IgD-negative memory B cell (primary cell): ENCODE measurements at regions not wholly inside any gene's neighbourhood (a gene's known extent, or its start where the extent isn't known, plus 50 kb on each side); places are given as distances from the start of the nearest gene placed in this dataset.

Source experiments
- H3K27ac Mint-ChIP-seq, 3 donors: one replicate each; pipeline ENCODE4 v1.8.0; 2020 to 2022; ENCODE audit warnings: mild to moderate bottlenecking in 3 of 3, mixed read lengths in 3 of 3, moderate library complexity in 1 of 3
- H3K27me3 Mint-ChIP-seq: one replicate; pipeline ENCODE4 v1.8.0; 2021; ENCODE audit warnings: mixed read lengths
- H3K36me3 Mint-ChIP-seq: one replicate; pipeline ENCODE4 v1.8.0; 2020; ENCODE audit warnings: mild to moderate bottlenecking, mixed read lengths
- H3K4me1 Mint-ChIP-seq, 3 donors: one replicate each; pipeline ENCODE4 v1.8.0; 2020 to 2022; ENCODE audit warnings: mixed read lengths in 3 of 3, mild to moderate bottlenecking in 1 of 3
- H3K4me3 Mint-ChIP-seq, 4 donors: one replicate each; pipeline ENCODE4 v1.8.0; 2020 to 2022; ENCODE audit warnings: mild to moderate bottlenecking in 4 of 4, mixed read lengths in 4 of 4, moderate library complexity in 3 of 4
- H3K9me3 Mint-ChIP-seq, 3 donors: one replicate each; pipeline ENCODE4 v1.8.0; 2020 to 2021; ENCODE audit warnings: mixed read lengths in 3 of 3, mild to moderate bottlenecking in 1 of 3

DNA sequence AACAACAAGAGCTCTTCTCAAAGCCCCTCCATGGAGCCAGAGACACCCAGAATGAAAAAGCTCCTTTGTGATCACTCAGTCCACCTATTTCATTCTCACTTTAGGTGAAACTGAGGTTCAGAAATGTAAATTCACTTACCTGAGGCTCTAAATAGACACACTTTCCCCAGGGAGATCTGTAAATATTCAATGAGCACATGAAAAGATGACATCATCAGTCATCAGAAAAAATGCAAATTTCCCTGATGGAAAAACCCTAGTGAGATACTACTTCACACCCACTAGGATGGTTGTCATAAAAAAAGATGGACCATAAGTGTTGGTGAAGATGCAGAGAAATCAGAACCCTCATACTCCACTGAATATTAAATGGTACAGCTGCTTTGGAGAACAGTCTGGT is 339.2 kb downstream of the EN1 start:
- H3K4me1 Mint-ChIP-seq, result no peaks in the 10 kb centered on the region
- H3K36me3 Mint-ChIP-seq, result no peaks in the 10 kb centered on the region
- H3K27me3 Mint-ChIP-seq, result peaks cover 3% of the 10 kb centered on the region
- peaks cover 0 to 3% (median 0%) of the 10 kb centered on the region in 3 donors for H3K9me3 Mint-ChIP-seq
- H3K27ac Mint-ChIP-seq, result no peak overlapping the region
- H3K4me3 Mint-ChIP-seq, result no peak overlapping the region

DNA sequence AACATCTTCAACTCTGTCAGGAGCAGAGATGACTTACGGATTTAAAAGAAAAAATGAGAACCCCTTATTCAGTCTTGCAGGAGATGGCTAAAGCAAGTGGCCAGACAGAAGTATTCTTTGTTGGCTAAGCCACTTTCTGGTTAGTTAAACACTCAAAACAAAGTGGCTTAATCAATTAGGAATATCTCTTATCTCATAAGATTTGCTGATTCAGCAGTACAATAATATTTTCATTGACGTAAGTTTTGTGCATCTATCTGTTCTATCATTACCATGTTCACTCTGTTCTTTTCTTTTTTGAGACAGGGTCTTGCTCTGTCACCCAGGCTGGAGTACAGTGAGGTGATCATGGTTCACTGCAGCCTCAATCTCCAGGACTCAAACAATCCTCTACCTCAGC is 342.0 kb downstream of the EN1 start:
- H3K36me3 Mint-ChIP-seq, result no peaks in the 10 kb centered on the region
- H3K27ac Mint-ChIP-seq, result no peak overlapping the region
- peaks cover 0 to 3% (median 0%) of the 10 kb centered on the region in 3 donors for H3K9me3 Mint-ChIP-seq
- H3K27me3 Mint-ChIP-seq, result peaks cover 3% of the 10 kb centered on the region
- no peak overlapping the region for H3K4me3 Mint-ChIP-seq
- no peaks in the 10 kb centered on the region for H3K4me1 Mint-ChIP-seq

GRCh38 chr2:118502106-118502505 is 345.3 kb downstream of the EN1 start:
- Mint-ChIP-seq H3K27ac (no peak overlapping the region), H3K9me3 (peaks cover 0 to 1% (median 0%) of the 10 kb centered on the region in 3 donors), H3K27me3 (peaks cover 4% of the 10 kb centered on the region), H3K4me3 (no peak overlapping the region), H3K4me1 (no peaks in the 10 kb centered on the region), H3K36me3 (no peaks in the 10 kb centered on the region)

DNA sequence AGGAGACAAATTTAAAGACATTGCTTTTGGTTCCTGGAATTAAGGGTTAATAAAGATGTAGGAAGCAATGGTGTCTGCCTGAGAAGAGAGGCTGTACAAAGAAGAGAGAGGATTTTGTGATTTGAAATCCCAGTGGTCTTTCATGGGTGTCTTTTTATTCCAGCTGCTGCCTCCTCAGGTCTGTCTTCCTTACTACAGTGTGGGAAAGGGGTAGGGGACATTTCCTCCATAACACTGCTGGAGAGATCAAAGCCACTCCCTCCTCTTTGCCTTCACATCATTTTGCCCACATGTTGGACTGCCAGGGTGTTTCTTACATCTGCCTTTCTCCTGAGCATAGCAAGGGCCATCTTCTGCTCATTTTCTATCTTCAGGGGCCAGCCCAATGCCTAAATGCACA is 348.5 kb downstream of the EN1 start:
- no peaks in the 10 kb centered on the region for H3K36me3 Mint-ChIP-seq
- no peaks in the 10 kb centered on the region for H3K4me1 Mint-ChIP-seq
- H3K27me3 Mint-ChIP-seq, result peaks cover 4% of the 10 kb centered on the region
- no peak overlapping the region for H3K27ac Mint-ChIP-seq
- no peaks in the 10 kb centered on the region for H3K9me3 Mint-ChIP-seq
- H3K4me3 Mint-ChIP-seq, result no peak overlapping the region

DNA sequence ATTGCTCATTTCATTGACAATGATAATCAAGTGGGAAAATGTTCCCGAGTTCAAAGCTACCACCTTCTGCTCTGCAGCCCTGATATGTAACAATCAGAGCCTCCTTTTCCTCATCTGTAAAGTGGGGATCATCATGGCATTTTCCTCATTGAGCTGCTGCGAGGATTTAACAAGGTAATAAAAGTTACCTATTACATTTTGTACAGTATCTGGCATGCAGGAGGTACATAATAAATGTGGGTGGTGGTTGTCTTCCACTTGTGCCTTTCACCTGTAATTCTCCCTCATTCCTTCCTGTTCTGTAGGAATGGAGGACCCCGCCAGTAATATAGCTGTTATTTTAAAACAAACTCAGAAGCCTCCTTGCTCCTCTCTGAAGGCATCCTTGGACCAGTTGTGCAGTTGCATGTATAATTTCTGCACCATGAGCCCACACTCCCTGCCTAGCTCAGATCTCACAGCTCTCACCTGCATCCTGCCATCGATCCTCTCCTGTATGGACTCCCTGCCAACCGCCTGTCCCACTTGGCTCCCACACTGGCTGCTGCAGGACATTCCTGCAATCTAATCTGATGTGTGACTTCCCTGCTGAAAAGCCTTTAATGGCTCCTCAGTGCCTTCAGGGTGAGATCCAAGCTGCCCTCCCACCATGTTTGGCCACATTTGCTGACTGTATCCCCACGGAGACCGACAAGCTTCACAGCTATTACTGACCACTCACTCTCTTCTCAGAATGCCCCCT is 350.4 kb downstream of the EN1 start:
- H3K4me1 Mint-ChIP-seq, result peaks cover 0 to under 1% (median 0%) of the 10 kb centered on the region in 3 donors
- no peaks in the 10 kb centered on the region for H3K36me3 Mint-ChIP-seq
- peaks cover 4% of the 10 kb centered on the region for H3K27me3 Mint-ChIP-seq
- H3K4me3 Mint-ChIP-seq, result no peak overlapping the region
- no peak overlapping the region for H3K27ac Mint-ChIP-seq
- H3K9me3 Mint-ChIP-seq, result peaks cover 0 to 2% (median under 1%) of the 10 kb centered on the region in 3 donors

- H3K27ac Mint-ChIP-seq, result no peak overlapping the region
- peaks cover 4% of the 10 kb centered on the region for H3K27me3 Mint-ChIP-seq
- peaks cover 0 to 6% (median 1%) of the 10 kb centered on the region in 3 donors for H3K9me3 Mint-ChIP-seq
- H3K36me3 Mint-ChIP-seq, result no peaks in the 10 kb centered on the region
- H3K4me1 Mint-ChIP-seq, result peaks cover 0 to 1% (median 0%) of the 10 kb centered on the region in 3 donors
- H3K4me3 Mint-ChIP-seq, result no peak overlapping the region
These were observed 351.0 kb downstream of the EN1 start for GRCh38 chr2:118496467-118496866.

GRCh38 chr2:118495290-118495689 is 352.2 kb downstream of the EN1 start:
- H3K27me3 Mint-ChIP-seq, result peaks cover 4% of the 10 kb centered on the region
- H3K27ac Mint-ChIP-seq, result no peak overlapping the region
- H3K4me3 Mint-ChIP-seq, result no peak overlapping the region
- H3K9me3 Mint-ChIP-seq, result peaks cover 0 to 6% (median 1%) of the 10 kb centered on the region in 3 donors
- peaks cover 1% of the 10 kb centered on the region for H3K36me3 Mint-ChIP-seq
- H3K4me1 Mint-ChIP-seq, result peaks cover 0 to 1% (median 0%) of the 10 kb centered on the region in 3 donors

GRCh38 chr2:118493213-118493612 is 354.2 kb downstream of the EN1 start:
- peaks cover 1% of the 10 kb centered on the region for H3K36me3 Mint-ChIP-seq
- peaks cover 0 to 6% (median 1%) of the 10 kb centered on the region in 3 donors for H3K9me3 Mint-ChIP-seq
- H3K4me1 Mint-ChIP-seq, result peaks cover 0 to 1% (median 0%) of the 10 kb centered on the region in 3 donors
- H3K27me3 Mint-ChIP-seq, result peaks cover 4% of the 10 kb centered on the region
- no peak overlapping the region for H3K4me3 Mint-ChIP-seq
- no peak overlapping the region for H3K27ac Mint-ChIP-seq

DNA sequence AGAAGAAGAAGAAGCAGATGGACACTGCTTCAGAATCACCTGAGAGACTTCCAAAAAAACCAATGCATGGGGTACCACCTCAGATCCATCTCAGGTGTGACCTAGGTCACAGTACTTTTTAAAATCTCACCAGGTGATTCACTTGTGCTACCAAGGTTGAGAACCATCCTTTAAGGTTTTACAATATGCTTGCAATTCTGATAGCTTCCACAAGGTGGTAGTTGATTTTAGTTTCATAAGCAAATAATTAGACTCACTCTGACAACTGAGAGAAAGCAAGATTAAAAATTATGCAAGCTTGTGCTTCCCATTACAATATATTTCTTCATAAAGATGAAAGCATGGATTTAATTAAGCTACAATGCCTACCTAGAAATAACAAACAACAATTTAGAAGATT is 355.1 kb downstream of the EN1 start:
- Mint-ChIP-seq H3K27me3 (peaks cover 2% of the 10 kb centered on the region), H3K36me3 (peaks cover 1% of the 10 kb centered on the region), H3K4me3 (no peak overlapping the region), H3K4me1 (peaks cover 0 to 1% (median 0%) of the 10 kb centered on the region in 3 donors), H3K9me3 (peaks cover 0 to 6% (median 1%) of the 10 kb centered on the region in 3 donors), H3K27ac (no peak overlapping the region)

- no peak overlapping the region for H3K27ac Mint-ChIP-seq
- H3K27me3 Mint-ChIP-seq, result no peaks in the 10 kb centered on the region
- peaks cover 1% of the 10 kb centered on the region for H3K36me3 Mint-ChIP-seq
- H3K9me3 Mint-ChIP-seq, result peaks cover 0 to 6% (median 4%) of the 10 kb centered on the region in 3 donors
- peaks cover 0 to 1% (median 0%) of the 10 kb centered on the region in 3 donors for H3K4me1 Mint-ChIP-seq
- no peak overlapping the region for H3K4me3 Mint-ChIP-seq
These were observed 357.1 kb downstream of the EN1 start for GRCh38 chr2:118490330-118490729.

DNA sequence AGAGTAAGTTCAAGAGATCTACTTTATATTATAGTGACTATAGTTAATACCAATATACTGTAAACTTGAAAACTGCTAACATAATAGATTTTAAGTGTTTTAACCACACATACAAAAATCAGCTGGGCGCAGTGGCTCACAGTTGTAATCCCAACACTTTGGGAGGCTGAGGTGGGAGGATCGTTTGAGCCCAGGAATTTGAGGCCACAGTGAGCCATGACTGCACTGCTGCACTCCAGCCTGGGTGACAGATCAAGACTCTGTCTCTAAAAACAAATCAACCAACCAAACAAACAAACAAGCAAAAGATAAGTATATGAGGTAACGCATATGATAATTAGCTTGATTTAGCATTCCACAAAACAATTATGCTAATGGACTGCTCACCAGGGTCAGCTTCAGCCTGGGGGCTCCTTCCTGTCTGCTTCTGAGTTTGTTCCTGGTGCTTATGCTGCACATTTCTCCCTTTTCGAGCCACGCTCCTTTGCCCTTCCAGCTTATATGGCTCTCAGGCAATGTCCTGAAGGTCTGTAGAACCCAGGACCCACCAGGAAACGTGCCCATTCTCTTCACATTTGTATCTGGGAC is 357.6 kb downstream of the EN1 start:
- Mint-ChIP-seq H3K4me1 (peaks cover 0 to 1% (median 0%) of the 10 kb centered on the region in 3 donors), H3K36me3 (peaks cover 1% of the 10 kb centered on the region), H3K9me3 (peaks cover 0 to 6% (median 4%) of the 10 kb centered on the region in 3 donors), H3K27me3 (no peaks in the 10 kb centered on the region), H3K27ac (no peak overlapping the region), H3K4me3 (no peak overlapping the region)

GRCh38 chr2:118481299-118481698 is 366.1 kb downstream of the EN1 start:
- Mint-ChIP-seq H3K4me1 (peaks cover 0 to 1% (median 0%) of the 10 kb centered on the region in 3 donors), H3K4me3 (no peak overlapping the region), H3K36me3 (no peaks in the 10 kb centered on the region), H3K27me3 (no peaks in the 10 kb centered on the region), H3K9me3 (peaks cover 0 to 2% (median 1%) of the 10 kb centered on the region in 3 donors), H3K27ac (no peak overlapping the region)

DNA sequence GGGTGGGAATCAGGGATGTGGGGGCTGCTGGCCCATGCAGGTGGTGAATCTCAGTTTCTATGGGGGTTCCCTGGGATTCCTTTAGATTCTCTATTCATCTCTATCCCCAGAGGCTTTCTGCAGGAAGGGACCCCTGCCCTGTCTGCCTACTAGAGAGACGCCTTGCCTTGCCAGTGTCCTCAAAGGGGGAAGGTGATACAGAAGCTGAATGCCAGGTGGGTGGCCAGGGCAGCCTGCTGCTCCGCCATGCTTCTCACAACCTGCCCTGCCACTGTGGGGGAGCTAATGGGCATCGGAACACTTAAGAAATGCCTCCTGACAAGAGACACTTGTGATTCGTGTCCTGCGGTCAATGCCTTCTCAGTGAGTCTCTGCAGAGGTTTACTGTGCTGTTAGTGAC is 368.4 kb downstream of the EN1 start:
- Mint-ChIP-seq H3K27ac (no peak overlapping the region), H3K4me1 (no peaks in the 10 kb centered on the region), H3K27me3 (no peaks in the 10 kb centered on the region), H3K4me3 (no peak overlapping the region), H3K36me3 (no peaks in the 10 kb centered on the region), H3K9me3 (peaks cover 0 to 2% (median 0%) of the 10 kb centered on the region in 3 donors)

DNA sequence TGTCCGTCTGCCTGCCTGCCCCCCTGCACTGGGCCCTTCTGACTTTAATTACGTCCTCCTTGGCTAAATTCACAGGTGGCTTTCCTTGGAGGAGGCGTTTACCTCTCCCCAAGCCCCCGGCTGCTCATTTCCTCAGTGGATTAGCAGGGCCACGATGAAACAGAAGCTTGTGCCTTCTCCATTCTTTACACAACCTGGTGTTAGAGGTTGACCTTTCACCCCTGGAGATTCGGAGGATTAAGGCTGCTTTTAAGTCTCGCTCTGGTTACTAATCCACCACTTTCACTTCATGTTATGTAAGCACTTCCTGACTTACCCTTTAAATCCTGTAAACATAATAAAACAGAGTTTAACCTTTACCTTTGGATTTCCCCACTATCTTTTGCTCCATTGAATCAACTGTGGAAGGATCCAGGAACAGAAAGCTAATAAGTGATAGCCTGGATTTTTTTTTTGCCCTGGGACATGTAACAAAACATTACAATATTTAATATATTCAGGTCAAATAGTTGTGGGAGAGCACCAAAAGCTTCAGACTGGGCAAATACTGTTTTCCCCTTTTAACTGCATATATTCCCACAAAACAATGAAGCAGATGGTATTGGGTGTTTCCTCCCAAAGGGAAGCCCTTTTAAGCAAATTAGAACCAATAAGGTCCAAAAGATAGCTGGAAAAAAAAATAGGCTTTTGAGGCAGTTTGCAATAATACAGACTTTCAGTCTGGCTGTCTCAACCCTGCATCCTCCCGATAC is 370.2 kb downstream of the EN1 start:
- Mint-ChIP-seq H3K9me3 (no peaks in the 10 kb centered on the region), H3K27me3 (peaks cover 2% of the 10 kb centered on the region), H3K4me3 (no peak overlapping the region), H3K27ac (no peak overlapping the region), H3K36me3 (no peaks in the 10 kb centered on the region), H3K4me1 (no peaks in the 10 kb centered on the region)

DNA sequence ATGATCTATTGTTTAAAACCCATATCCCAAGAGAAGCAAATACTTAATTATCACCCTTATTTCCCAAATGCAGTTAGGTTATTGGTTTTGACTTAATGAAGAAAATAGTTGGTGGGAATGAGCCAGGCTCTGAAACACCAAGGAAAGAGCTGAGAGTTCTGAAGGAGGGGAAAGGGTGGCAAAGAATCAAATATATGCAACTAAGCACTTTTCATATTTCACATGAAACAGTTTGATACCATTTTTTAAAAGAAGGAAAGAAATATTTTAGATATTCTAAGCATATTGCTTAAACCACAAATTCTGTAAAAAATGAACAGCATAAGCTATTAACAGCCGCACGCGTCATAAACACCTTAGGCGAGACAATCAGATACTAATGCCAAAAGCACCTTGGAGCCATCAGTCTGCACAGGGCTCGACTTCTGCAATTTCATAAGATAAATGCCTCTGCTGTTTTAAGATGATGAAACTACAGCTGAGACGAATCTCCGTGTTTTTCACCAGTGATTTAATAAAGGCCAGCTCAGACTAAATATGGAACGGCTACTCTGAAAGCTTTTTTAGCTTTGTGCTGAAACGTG is 371.7 kb downstream of the EN1 start:
- Mint-ChIP-seq H3K27me3 (peaks cover 2% of the 10 kb centered on the region), H3K36me3 (no peaks in the 10 kb centered on the region), H3K4me1 (no peaks in the 10 kb centered on the region), H3K9me3 (no peaks in the 10 kb centered on the region), H3K4me3 (no peak overlapping the region), H3K27ac (no peak overlapping the region)
